ENCODE measurements at regions not wholly inside any gene's neighbourhood (a gene's known extent, or its start where the extent isn't known, plus 50 kb on each side); places are given as distances from the start of the nearest gene placed in this dataset.

DNA sequence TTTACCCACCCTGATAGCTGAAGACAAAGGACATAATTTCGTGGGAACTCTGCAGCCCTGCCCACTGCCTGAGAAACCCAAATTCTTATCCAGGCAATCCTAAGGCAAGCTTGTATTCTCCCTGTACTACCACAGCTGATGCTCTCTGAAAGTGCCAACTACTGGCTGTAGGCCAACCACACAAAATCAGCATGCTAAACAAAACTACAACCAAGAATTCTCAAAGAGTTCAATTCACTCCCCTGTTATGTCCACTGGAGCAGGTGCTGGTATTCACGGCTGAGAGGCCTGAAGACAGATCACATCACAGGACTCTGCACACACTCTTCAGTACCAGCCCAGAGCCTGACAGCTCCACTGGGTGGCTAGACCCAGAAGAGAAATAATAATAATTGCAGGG, 375.9 kb upstream of the NDST4 start:
- TF ChIP-seq, protein P1, sequence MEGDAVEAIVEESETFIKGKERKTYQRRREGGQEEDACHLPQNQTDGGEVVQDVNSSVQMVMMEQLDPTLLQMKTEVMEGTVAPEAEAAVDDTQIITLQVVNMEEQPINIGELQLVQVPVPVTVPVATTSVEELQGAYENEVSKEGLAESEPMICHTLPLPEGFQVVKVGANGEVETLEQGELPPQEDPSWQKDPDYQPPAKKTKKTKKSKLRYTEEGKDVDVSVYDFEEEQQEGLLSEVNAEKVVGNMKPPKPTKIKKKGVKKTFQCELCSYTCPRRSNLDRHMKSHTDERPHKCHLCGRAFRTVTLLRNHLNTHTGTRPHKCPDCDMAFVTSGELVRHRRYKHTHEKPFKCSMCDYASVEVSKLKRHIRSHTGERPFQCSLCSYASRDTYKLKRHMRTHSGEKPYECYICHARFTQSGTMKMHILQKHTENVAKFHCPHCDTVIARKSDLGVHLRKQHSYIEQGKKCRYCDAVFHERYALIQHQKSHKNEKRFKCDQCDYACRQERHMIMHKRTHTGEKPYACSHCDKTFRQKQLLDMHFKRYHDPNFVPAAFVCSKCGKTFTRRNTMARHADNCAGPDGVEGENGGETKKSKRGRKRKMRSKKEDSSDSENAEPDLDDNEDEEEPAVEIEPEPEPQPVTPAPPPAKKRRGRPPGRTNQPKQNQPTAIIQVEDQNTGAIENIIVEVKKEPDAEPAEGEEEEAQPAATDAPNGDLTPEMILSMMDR (conservative IDR thresholded peaks at IDR 0.05 in 1 of 2, IDR thresholded peaks at IDR 0.05 in 1 of 2; ENCODE audit: low read depth in 1 of 2, low read length in 2 of 2): no peak
- TF ChIP-seq EZH2 (IDR thresholded peaks at IDR 0.05; ENCODE audit: low read length, missing control alignments): no peak
